ENCODE measurements at regions not wholly inside any gene's neighbourhood (a gene's known extent, or its start where the extent isn't known, plus 50 kb on each side); places are given as distances from the start of the nearest gene placed in this dataset.
"Not testable (repeated sequence)": the region's sequence is repeated elsewhere in the genome, so short reads cannot be mapped to it uniquely, and the experiment has no call there.

DNA sequence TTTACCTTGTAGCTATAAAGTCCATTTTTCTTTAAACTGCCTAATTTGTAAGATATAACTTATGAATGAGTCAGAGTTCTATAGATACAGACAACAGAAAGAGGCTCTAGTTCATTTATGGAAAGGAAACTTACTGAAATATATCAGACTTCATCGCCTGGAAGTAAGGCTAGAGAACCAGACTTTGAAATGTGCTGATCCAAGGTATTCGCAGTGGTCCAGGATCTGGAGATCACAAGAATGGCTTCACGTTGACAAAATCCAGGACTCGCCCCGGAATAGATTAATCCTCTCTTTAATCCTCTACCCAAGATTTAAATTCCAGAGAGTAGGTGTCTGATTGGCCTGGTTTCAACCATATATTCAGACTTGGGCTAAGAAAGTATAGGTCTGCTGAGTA, 69.1 kb upstream of the LOC128125822 start:
- H3K4me3 ChIP-seq (ENCODE audit: low read depth in 1 of 5, low read length in 5 of 5), result no peak overlapping the region
- no peaks in the 10 kb centered on the region for H3K27me3 ChIP-seq (ENCODE audit: control insufficient read depth in 5 of 5, insufficient read depth in 4 of 5, low read length in 5 of 5)
- no peaks in the 10 kb centered on the region for H3K36me3 ChIP-seq (ENCODE audit: control insufficient read depth in 5 of 5, insufficient read depth in 5 of 5, low read length in 5 of 5)
- no peak overlapping the region for H3K27ac ChIP-seq (ENCODE audit: low read depth, low read length)
- no peaks in the 10 kb centered on the region for H3K4me1 ChIP-seq (ENCODE audit: control insufficient read depth in 5 of 5, insufficient read depth in 5 of 5, low read length in 5 of 5)
- no peaks in the 10 kb centered on the region for H3K9me3 ChIP-seq (ENCODE audit: control insufficient read depth in 5 of 5, low read length in 5 of 5)
- no peak overlapping the region for H3K9ac ChIP-seq (ENCODE audit: low read length in 5 of 5)

DNA sequence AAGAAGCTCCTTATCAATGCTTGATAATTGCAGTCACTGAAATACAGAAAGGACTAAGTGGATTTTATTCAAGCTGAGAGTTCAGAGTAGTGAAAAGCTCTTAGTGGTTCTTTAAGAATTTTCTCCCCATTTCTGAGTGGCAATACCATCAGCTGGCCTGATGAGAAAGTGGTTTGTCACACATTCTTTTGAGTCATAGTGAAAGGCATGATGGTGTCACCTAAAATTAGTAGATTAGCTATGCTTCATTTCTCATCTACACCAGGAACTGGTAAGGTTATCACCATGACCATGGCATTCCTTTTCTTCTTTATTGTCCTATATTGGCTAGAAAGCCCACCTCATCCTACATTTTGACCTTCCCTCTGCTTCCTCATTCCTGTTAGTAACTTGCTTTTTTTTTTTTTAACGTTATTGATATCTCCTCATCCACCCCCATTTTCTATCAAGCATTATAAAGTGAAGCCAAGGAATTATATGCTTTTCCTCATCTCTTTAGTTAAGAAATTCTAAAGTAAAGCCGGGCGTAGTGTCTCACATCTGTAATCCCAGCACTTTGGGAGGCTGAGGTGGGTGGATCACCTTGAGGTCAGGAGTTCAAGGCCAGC, 67.4 kb upstream of the LOC128125822 start:
- Histone ChIP-seq H3K27me3 (ENCODE audit: control insufficient read depth in 5 of 5, insufficient read depth in 4 of 5, low read length in 5 of 5) (no peaks in the 10 kb centered on the region), H3K9me3 (ENCODE audit: control insufficient read depth in 5 of 5, low read length in 5 of 5) (no peaks in the 10 kb centered on the region), H3K36me3 (ENCODE audit: control insufficient read depth in 5 of 5, insufficient read depth in 5 of 5, low read length in 5 of 5) (no peaks in the 10 kb centered on the region), H3K4me1 (ENCODE audit: control insufficient read depth in 5 of 5, insufficient read depth in 5 of 5, low read length in 5 of 5) (peaks cover 0 to 5% (median 0%) of the 10 kb centered on the region in 5 donors), H3K9ac (ENCODE audit: low read length in 5 of 5) (no peak overlapping the region), H3K4me3 (ENCODE audit: low read depth in 1 of 5, low read length in 5 of 5) (no peak overlapping the region), H3K27ac (ENCODE audit: low read depth, low read length) (no peak overlapping the region)

- no peak overlapping the region for H3K9ac ChIP-seq (ENCODE audit: low read length in 5 of 5)
- H3K27ac ChIP-seq (ENCODE audit: low read depth, low read length), result no peak overlapping the region
- H3K4me3 ChIP-seq (ENCODE audit: low read depth in 1 of 5, low read length in 5 of 5), result no peak overlapping the region
- peaks cover 0 to 6% (median 4%) of the 10 kb centered on the region in 5 donors for H3K4me1 ChIP-seq (ENCODE audit: control insufficient read depth in 5 of 5, insufficient read depth in 5 of 5, low read length in 5 of 5)
- H3K9me3 ChIP-seq (ENCODE audit: control insufficient read depth in 5 of 5, low read length in 5 of 5), result no peaks in the 10 kb centered on the region
- no peaks in the 10 kb centered on the region for H3K36me3 ChIP-seq (ENCODE audit: control insufficient read depth in 5 of 5, insufficient read depth in 5 of 5, low read length in 5 of 5)
- H3K27me3 ChIP-seq (ENCODE audit: control insufficient read depth in 5 of 5, insufficient read depth in 4 of 5, low read length in 5 of 5), result no peaks in the 10 kb centered on the region
These were observed 65.2 kb upstream of the LOC128125822 start for GRCh38 chr6:63507096-63507495.

GRCh38 chr6:63509652-63510352, 62.5 kb upstream of the LOC128125822 start:
- Histone ChIP-seq H3K9ac (ENCODE audit: low read length in 5 of 5) (no peak overlapping the region), H3K27ac (ENCODE audit: low read depth, low read length) (no peak overlapping the region)

DNA sequence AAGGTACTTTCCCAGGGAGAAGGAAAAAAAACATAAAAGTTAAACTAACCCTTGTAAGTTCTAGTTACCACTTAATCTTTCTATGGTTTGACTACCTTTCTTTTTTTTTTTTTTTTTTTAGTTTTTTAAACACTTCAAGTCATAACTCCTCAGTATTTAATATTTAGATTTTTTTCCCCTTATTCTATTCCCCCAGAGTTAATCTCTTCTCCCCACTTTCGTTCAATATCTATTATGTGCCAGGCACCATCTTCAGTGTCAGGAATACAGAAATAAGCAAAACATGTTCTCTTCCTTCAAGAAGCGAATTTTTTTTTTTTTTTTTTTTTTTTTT, 62.0 kb upstream of the LOC128125822 start:
- H3K4me1 ChIP-seq (ENCODE audit: control insufficient read depth in 5 of 5, insufficient read depth in 5 of 5, low read length in 5 of 5), result peaks cover 0 to 6% (median 4%) of the 10 kb centered on the region in 5 donors
- no peak overlapping the region for H3K9ac ChIP-seq (ENCODE audit: low read length in 5 of 5)
- no peak overlapping the region for H3K27ac ChIP-seq (ENCODE audit: low read depth, low read length)
- no peaks in the 10 kb centered on the region for H3K27me3 ChIP-seq (ENCODE audit: control insufficient read depth in 5 of 5, insufficient read depth in 4 of 5, low read length in 5 of 5)
- H3K9me3 ChIP-seq (ENCODE audit: control insufficient read depth in 5 of 5, low read length in 5 of 5), result no peaks in the 10 kb centered on the region
- no peak overlapping the region for H3K4me3 ChIP-seq (ENCODE audit: low read depth in 1 of 5, low read length in 5 of 5)
- no peaks in the 10 kb centered on the region for H3K36me3 ChIP-seq (ENCODE audit: control insufficient read depth in 5 of 5, insufficient read depth in 5 of 5, low read length in 5 of 5)

More at GRCh38 chr6:63509652-63510352, 62.5 kb upstream of the LOC128125822 start:
- Histone ChIP-seq H3K36me3 (ENCODE audit: control insufficient read depth in 5 of 5, insufficient read depth in 5 of 5, low read length in 5 of 5) (no peaks in the 10 kb centered on the region), H3K27me3 (ENCODE audit: control insufficient read depth in 5 of 5, insufficient read depth in 4 of 5, low read length in 5 of 5) (no peaks in the 10 kb centered on the region), H3K4me3 (ENCODE audit: low read depth in 1 of 5, low read length in 5 of 5) (no peak overlapping the region), H3K4me1 (ENCODE audit: control insufficient read depth in 5 of 5, insufficient read depth in 5 of 5, low read length in 5 of 5) (peaks cover 0 to 6% (median 4%) of the 10 kb centered on the region in 5 donors), H3K9me3 (ENCODE audit: control insufficient read depth in 5 of 5, low read length in 5 of 5) (no peaks in the 10 kb centered on the region)

DNA sequence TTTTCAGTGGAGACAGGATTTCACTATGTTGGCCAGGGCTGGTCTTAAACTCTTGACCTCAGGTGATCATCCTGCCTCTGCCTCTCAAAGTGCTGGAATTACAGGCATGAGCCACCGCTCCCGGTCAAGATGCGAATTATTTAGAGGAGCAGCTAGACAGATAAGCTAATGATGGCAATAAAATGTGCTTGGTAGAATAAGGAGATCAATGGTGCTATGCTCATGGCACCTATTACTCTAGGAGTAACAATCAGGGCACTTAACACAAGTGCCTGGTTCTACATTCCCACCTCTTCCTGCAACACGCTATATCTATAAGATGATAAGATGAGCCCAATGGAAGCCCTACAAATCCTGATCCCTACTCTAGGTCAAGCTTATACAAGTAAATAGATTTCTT, 61.4 kb upstream of the LOC128125822 start:
- Histone ChIP-seq H3K9me3 (ENCODE audit: control insufficient read depth in 5 of 5, low read length in 5 of 5) (no peaks in the 10 kb centered on the region), H3K36me3 (ENCODE audit: control insufficient read depth in 5 of 5, insufficient read depth in 5 of 5, low read length in 5 of 5) (no peaks in the 10 kb centered on the region), H3K4me3 (ENCODE audit: low read depth in 1 of 5, low read length in 5 of 5) (no peak overlapping the region), H3K27ac (ENCODE audit: low read depth, low read length) (no peak overlapping the region), H3K4me1 (ENCODE audit: control insufficient read depth in 5 of 5, insufficient read depth in 5 of 5, low read length in 5 of 5) (peaks cover 0 to 6% (median 4%) of the 10 kb centered on the region in 5 donors), H3K27me3 (ENCODE audit: control insufficient read depth in 5 of 5, insufficient read depth in 4 of 5, low read length in 5 of 5) (no peaks in the 10 kb centered on the region), H3K9ac (ENCODE audit: low read length in 5 of 5) (no peak overlapping the region)

GRCh38 chr6:63514488-63515173, 57.6 kb upstream of the LOC128125822 start:
- H3K9me3 ChIP-seq (ENCODE audit: control insufficient read depth in 5 of 5, low read length in 5 of 5), result no peaks in the 10 kb centered on the region
- H3K27me3 ChIP-seq (ENCODE audit: control insufficient read depth in 5 of 5, insufficient read depth in 4 of 5, low read length in 5 of 5), result no peaks in the 10 kb centered on the region
- H3K9ac ChIP-seq (ENCODE audit: low read length in 5 of 5), result no peak overlapping the region
- H3K36me3 ChIP-seq (ENCODE audit: control insufficient read depth in 5 of 5, insufficient read depth in 5 of 5, low read length in 5 of 5), result no peaks in the 10 kb centered on the region
- peaks cover 0 to 5% (median 3%) of the 10 kb centered on the region in 5 donors for H3K4me1 ChIP-seq (ENCODE audit: control insufficient read depth in 5 of 5, insufficient read depth in 5 of 5, low read length in 5 of 5)
- no peak overlapping the region for H3K27ac ChIP-seq (ENCODE audit: low read depth, low read length)
- no peak overlapping the region for H3K4me3 ChIP-seq (ENCODE audit: low read depth in 1 of 5, low read length in 5 of 5)

- not testable (repeated sequence) for H3K36me3 ChIP-seq (ENCODE audit: control insufficient read depth in 5 of 5, insufficient read depth in 5 of 5, low read length in 5 of 5); H3K27ac ChIP-seq (ENCODE audit: low read depth, low read length); H3K4me1 ChIP-seq (ENCODE audit: control insufficient read depth in 5 of 5, insufficient read depth in 5 of 5, low read length in 5 of 5); H3K4me3 ChIP-seq (ENCODE audit: low read depth in 1 of 5, low read length in 5 of 5); H3K9me3 ChIP-seq (ENCODE audit: control insufficient read depth in 5 of 5, low read length in 5 of 5); H3K27me3 ChIP-seq (ENCODE audit: control insufficient read depth in 5 of 5, insufficient read depth in 4 of 5, low read length in 5 of 5); H3K9ac ChIP-seq (ENCODE audit: low read length in 5 of 5)
These were observed 57.1 kb upstream of the LOC128125822 start for GRCh38 chr6:63515227-63515626.

DNA sequence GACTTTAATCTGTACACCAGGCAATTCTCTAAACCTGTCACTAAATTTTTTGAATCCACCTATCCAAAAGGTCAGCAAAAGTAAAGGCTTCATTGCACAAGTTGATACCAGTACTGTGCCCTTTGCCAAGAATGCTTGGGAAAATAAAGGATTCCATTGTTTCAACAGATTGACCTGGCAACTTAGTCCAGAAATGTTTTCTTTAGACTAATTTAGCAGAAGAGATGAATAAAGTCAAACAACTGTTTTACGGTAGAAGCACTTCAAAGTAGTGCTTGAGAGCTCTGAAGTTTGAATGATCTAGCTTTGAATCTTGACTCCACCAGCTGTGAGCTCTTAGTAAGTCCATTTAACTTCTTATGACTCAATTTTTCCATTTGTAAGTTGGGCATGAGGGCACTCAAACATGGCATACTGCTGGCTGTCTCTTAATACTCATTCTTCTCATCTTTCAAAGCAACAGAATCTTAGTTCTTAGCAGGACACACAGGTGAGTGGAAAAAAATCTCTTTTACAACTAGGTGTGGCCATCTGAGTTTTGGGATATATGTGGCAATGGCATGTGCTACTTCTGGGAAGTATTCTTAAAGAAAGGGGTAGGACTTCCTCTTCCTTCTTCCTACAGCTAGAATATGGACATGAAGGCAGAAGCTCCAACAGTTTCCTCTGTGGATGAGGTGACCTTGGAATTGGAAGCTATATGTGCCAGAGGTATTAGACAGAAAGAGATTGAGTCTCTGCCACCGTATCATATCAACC, 55.9 kb upstream of the LOC128125822 start:
- Histone ChIP-seq H3K4me1 (ENCODE audit: control insufficient read depth in 5 of 5, insufficient read depth in 5 of 5, low read length in 5 of 5) (no peaks in the 10 kb centered on the region), H3K9ac (ENCODE audit: low read length in 5 of 5) (no peak overlapping the region), H3K36me3 (ENCODE audit: control insufficient read depth in 5 of 5, insufficient read depth in 5 of 5, low read length in 5 of 5) (no peaks in the 10 kb centered on the region), H3K27ac (ENCODE audit: low read depth, low read length) (no peak overlapping the region), H3K9me3 (ENCODE audit: control insufficient read depth in 5 of 5, low read length in 5 of 5) (no peaks in the 10 kb centered on the region), H3K27me3 (ENCODE audit: control insufficient read depth in 5 of 5, insufficient read depth in 4 of 5, low read length in 5 of 5) (no peaks in the 10 kb centered on the region), H3K4me3 (ENCODE audit: low read depth in 1 of 5, low read length in 5 of 5) (no peak overlapping the region)

- Histone ChIP-seq H3K9me3 (ENCODE audit: control insufficient read depth in 5 of 5, low read length in 5 of 5) (no peaks in the 10 kb centered on the region), H3K9ac (ENCODE audit: low read length in 5 of 5) (no peak overlapping the region), H3K4me1 (ENCODE audit: control insufficient read depth in 5 of 5, insufficient read depth in 5 of 5, low read length in 5 of 5) (no peaks in the 10 kb centered on the region), H3K36me3 (ENCODE audit: control insufficient read depth in 5 of 5, insufficient read depth in 5 of 5, low read length in 5 of 5) (no peaks in the 10 kb centered on the region), H3K4me3 (ENCODE audit: low read depth in 1 of 5, low read length in 5 of 5) (no peak overlapping the region), H3K27me3 (ENCODE audit: control insufficient read depth in 5 of 5, insufficient read depth in 4 of 5, low read length in 5 of 5) (no peaks in the 10 kb centered on the region), H3K27ac (ENCODE audit: low read depth, low read length) (no peak overlapping the region)
These were observed 55.1 kb upstream of the LOC128125822 start for GRCh38 chr6:63517221-63517620.
